Trophoblast cell (in vitro differentiated cells and primary cell): ENCODE measurements at regions not wholly inside any gene's neighbourhood (a gene's known extent, or its start where the extent isn't known, plus 50 kb on each side); places are given as distances from the start of the nearest gene placed in this dataset.
A peak's percentile ranks its signal among the peaks of the same experiment; 100 is the strongest.

Source experiments
- DNase-seq, 2 donors: peaks; one replicate each; pipeline ENCODE4 v3.0.0-alpha.2; 2016
- H2AFZ ChIP-seq: 2 replicates; pipeline ENCODE4 v1.6.1; 2013; ENCODE audit warnings: low read length, moderate library complexity, mild to moderate bottlenecking; ENCODE audit not compliant: insufficient read depth, poor library complexity
- H2AK5ac ChIP-seq: 2 replicates; pipeline ENCODE4 v1.6.1; 2013; ENCODE audit warnings: mild to moderate bottlenecking, low read length
- H2BK120ac ChIP-seq: 2 replicates; pipeline ENCODE4 v1.6.1; 2013; ENCODE audit warnings: low read length, mild to moderate bottlenecking, moderate library complexity; ENCODE audit not compliant: insufficient read depth, poor library complexity
- H2BK12ac ChIP-seq: 2 replicates; pipeline ENCODE4 v1.6.1; 2013; ENCODE audit warnings: mild to moderate bottlenecking, low read length, moderate library complexity
- H2BK5ac ChIP-seq: 2 replicates; pipeline ENCODE4 v1.6.1; 2013; ENCODE audit warnings: low read length, low read depth, moderate library complexity, mild to moderate bottlenecking; ENCODE audit not compliant: poor library complexity
- H3K14ac ChIP-seq: 2 replicates; pipeline ENCODE4 v1.6.1; 2013; ENCODE audit warnings: mild to moderate bottlenecking, low read length
- H3K18ac ChIP-seq: 2 replicates; pipeline ENCODE4 v1.6.1; 2013; ENCODE audit warnings: mild to moderate bottlenecking, low read length
- H3K23ac ChIP-seq: 2 replicates; pipeline ENCODE4 v1.6.1; 2013; ENCODE audit warnings: low read length
- H3K27ac ChIP-seq: 2 replicates; pipeline ENCODE4 v1.5.1; 2013; ENCODE audit warnings: low read depth, mild to moderate bottlenecking, inconsistent platforms, low read length, moderate library complexity
- H3K27me3 ChIP-seq: 2 replicates; pipeline ENCODE4 v1.6.1; 2013; ENCODE audit warnings: inconsistent platforms, mild to moderate bottlenecking, low read length, moderate library complexity; ENCODE audit not compliant: insufficient read depth
- H3K36me3 ChIP-seq, 2 experiments: 1 replicate in 1 of 2; 2 replicates in 1 of 2; pipeline ENCODE4 v1.6.1; 2013; ENCODE audit warnings: low read length in 2 of 2, mild to moderate bottlenecking in 2 of 2, moderate library complexity in 1 of 2; ENCODE audit not compliant: insufficient read depth in 2 of 2, control insufficient read depth in 1 of 2
- H3K4ac ChIP-seq: 2 replicates; pipeline ENCODE4 v1.6.1; 2013; ENCODE audit warnings: low read depth, mild to moderate bottlenecking, low read length, moderate library complexity
- H3K4me1 ChIP-seq, 2 experiments: 1 replicate in 1 of 2; 2 replicates in 1 of 2; pipeline ENCODE4 v1.6.1; 2013; ENCODE audit warnings: low read length in 2 of 2, mild to moderate bottlenecking in 2 of 2, moderate library complexity in 1 of 2; ENCODE audit not compliant: insufficient read depth in 2 of 2, control insufficient read depth in 1 of 2
- H3K4me2 ChIP-seq: 2 replicates; pipeline ENCODE4 v1.6.1; 2013; ENCODE audit warnings: inconsistent platforms, mild to moderate bottlenecking, low read length, moderate library complexity
- H3K4me3 ChIP-seq: 2 replicates; pipeline ENCODE4 v1.5.1; 2013; ENCODE audit warnings: mild to moderate bottlenecking, low read depth, low read length, inconsistent platforms
- H3K79me1 ChIP-seq: one replicate; pipeline ENCODE4 v1.6.1; 2013; ENCODE audit warnings: low read length
- H3K79me2 ChIP-seq: 2 replicates; pipeline ENCODE4 v1.6.1; 2013; ENCODE audit warnings: low read length, mild to moderate bottlenecking; ENCODE audit not compliant: control insufficient read depth, insufficient read depth, poor library complexity
- H3K9ac ChIP-seq: 2 replicates; pipeline ENCODE4 v1.6.1; 2013; ENCODE audit warnings: mild to moderate bottlenecking, low read length
- H3K9me3 ChIP-seq: 2 replicates; pipeline ENCODE4 v1.6.1; 2013; ENCODE audit warnings: low read depth, mild to moderate bottlenecking, control low read depth, inconsistent platforms, low read length; ENCODE audit not compliant: insufficient read depth
- H4K12ac ChIP-seq: 2 replicates; pipeline ENCODE4 v1.6.1; 2013; ENCODE audit warnings: low read depth, mild to moderate bottlenecking, low read length, moderate library complexity
- H4K8ac ChIP-seq: 2 replicates; pipeline ENCODE4 v1.6.1; 2013; ENCODE audit warnings: low read depth, mild to moderate bottlenecking, low read length, moderate library complexity
- H4K91ac ChIP-seq: one replicate; pipeline ENCODE4 v1.6.1; 2013; ENCODE audit warnings: low read depth, mild to moderate bottlenecking, low read length, moderate library complexity
- WGBS: extraction: QIAGEN DNeasy Blood & Tissue Kit; methylation state at CpG from one replicate; pipeline ENCODE4 v1.1.7; 2013; ENCODE audit warnings: missing lambda C conversion rate; ENCODE audit not compliant: insufficient read length, insufficient coverage; ENCODE audit errors: extremely low coverage; 5-methylcytosine and 5-hydroxymethylcytosine counted together

- WGBS: no CpG with 5 or more reads among the region's 5 CpGs
- H2BK5ac ChIP-seq: no peak overlapping the region
These were observed 352.7 kb downstream of the ZNF608 start for GRCh38 chr5:124393584-124394379.

GRCh38 chr5:124383693-124384092 is 362.7 kb downstream of the ZNF608 start:
- Histone ChIP-seq H3K4me2 (no peak overlapping the region), H4K12ac (no peak overlapping the region), H3K9me3 (no peaks in the 10 kb centered on the region), H2AFZ (no peak overlapping the region), H3K14ac (no peak overlapping the region), H3K4me1 (no peaks in the 10 kb centered on the region), H2BK5ac (no peak overlapping the region), H2BK12ac (no peak overlapping the region), H3K79me1 (no peaks in the 10 kb centered on the region), H4K8ac (no peak overlapping the region), H3K36me3 (peaks cover 0 to 2% of the 10 kb centered on the region in 2 experiments), H3K4me3 (no peak overlapping the region), H3K18ac (no peak overlapping the region), H3K27me3 (no peaks in the 10 kb centered on the region), H3K23ac (no peak overlapping the region), H3K4ac (no peak overlapping the region), H3K27ac (no peak overlapping the region), H4K91ac (no peak overlapping the region), H3K9ac (no peak overlapping the region), H2AK5ac (no peak overlapping the region), H2BK120ac (no peak overlapping the region), H3K79me2 (no peaks in the 10 kb centered on the region)
- no peak for DNase-seq

More at GRCh38 chr5:124393584-124394379, 352.7 kb downstream of the ZNF608 start:
- no peaks in the 10 kb centered on the region for H3K79me2 ChIP-seq
- no peak overlapping the region for H2BK12ac ChIP-seq
- H3K27me3 ChIP-seq: no peaks in the 10 kb centered on the region
- H4K91ac ChIP-seq: peak overlapping the region; percentile 19
- H2AK5ac ChIP-seq: no peak overlapping the region
- no peak for DNase-seq
- H3K36me3 ChIP-seq: no peaks in the 10 kb centered on the region
- H3K4me2 ChIP-seq: no peak overlapping the region
- no peak overlapping the region for H3K14ac ChIP-seq
- no peak overlapping the region for H4K8ac ChIP-seq
- H3K79me1 ChIP-seq: peaks cover 1% of the 10 kb centered on the region
- H2BK120ac ChIP-seq: no peak overlapping the region
- no peak overlapping the region for H4K12ac ChIP-seq
- no peak overlapping the region for H2AFZ ChIP-seq
- H3K27ac ChIP-seq: no peak overlapping the region
- H3K4me3 ChIP-seq: no peak overlapping the region
- H3K4ac ChIP-seq: no peak overlapping the region
- H3K9ac ChIP-seq: no peak overlapping the region
- H3K4me1 ChIP-seq: peaks cover 2 to 4% of the 10 kb centered on the region in 2 experiments
- no peak overlapping the region for H3K23ac ChIP-seq
- no peak overlapping the region for H3K18ac ChIP-seq
- no peaks in the 10 kb centered on the region for H3K9me3 ChIP-seq

GRCh38 chr5:124377386-124377785 is 369.1 kb downstream of the ZNF608 start:
- H3K18ac ChIP-seq: no peak overlapping the region
- H3K36me3 ChIP-seq: no peaks in the 10 kb centered on the region
- no peaks in the 10 kb centered on the region for H3K27me3 ChIP-seq
- no peak overlapping the region for H2BK12ac ChIP-seq
- no peak overlapping the region for H3K14ac ChIP-seq
- no peak for DNase-seq
- no peak overlapping the region for H4K12ac ChIP-seq
- H3K9ac ChIP-seq: no peak overlapping the region
- H3K4me3 ChIP-seq: no peak overlapping the region
- no peak overlapping the region for H2AFZ ChIP-seq
- no peak overlapping the region for H2BK5ac ChIP-seq
- no CpG with 5 or more reads among the region's 1 CpG for WGBS
- H3K27ac ChIP-seq: no peak overlapping the region
- no peak overlapping the region for H2AK5ac ChIP-seq
- H3K23ac ChIP-seq: no peak overlapping the region
- H3K4me1 ChIP-seq: peaks cover 0 to 7% of the 10 kb centered on the region in 2 experiments
- no peak overlapping the region for H4K8ac ChIP-seq
- peaks cover 9% of the 10 kb centered on the region for H3K79me1 ChIP-seq
- no peak overlapping the region for H4K91ac ChIP-seq
- H3K4ac ChIP-seq: no peak overlapping the region
- H3K4me2 ChIP-seq: no peak overlapping the region
- no peaks in the 10 kb centered on the region for H3K9me3 ChIP-seq
- H3K79me2 ChIP-seq: peaks cover 2% of the 10 kb centered on the region
- no peak overlapping the region for H2BK120ac ChIP-seq

- Histone ChIP-seq H3K9ac (no peak overlapping the region), H3K79me2 (peaks cover 2% of the 10 kb centered on the region), H3K27ac (no peak overlapping the region), H4K8ac (no peak overlapping the region), H3K4ac (no peak overlapping the region), H3K4me1 (peaks cover 8 to 15% of the 10 kb centered on the region in 2 experiments), H2BK5ac (no peak overlapping the region), H3K14ac (no peak overlapping the region), H2AK5ac (no peak overlapping the region), H3K27me3 (no peaks in the 10 kb centered on the region), H3K36me3 (no peaks in the 10 kb centered on the region), H4K91ac (no peak overlapping the region), H3K4me3 (no peak overlapping the region), H2AFZ (no peak overlapping the region), H3K18ac (no peak overlapping the region), H2BK120ac (no peak overlapping the region), H3K23ac (no peak overlapping the region), H3K9me3 (no peaks in the 10 kb centered on the region), H3K4me2 (no peak overlapping the region), H3K79me1 (peaks cover 16% of the 10 kb centered on the region), H2BK12ac (no peak overlapping the region), H4K12ac (no peak overlapping the region)
- no peak for DNase-seq
- no CpG with 5 or more reads among the region's 3 CpGs for WGBS
These were observed 372.6 kb downstream of the ZNF608 start for GRCh38 chr5:124373883-124374282.
